ENCODE measurements at regions not wholly inside any gene's neighbourhood (a gene's known extent, or its start where the extent isn't known, plus 50 kb on each side); places are given as distances from the start of the nearest gene placed in this dataset.

DNA sequence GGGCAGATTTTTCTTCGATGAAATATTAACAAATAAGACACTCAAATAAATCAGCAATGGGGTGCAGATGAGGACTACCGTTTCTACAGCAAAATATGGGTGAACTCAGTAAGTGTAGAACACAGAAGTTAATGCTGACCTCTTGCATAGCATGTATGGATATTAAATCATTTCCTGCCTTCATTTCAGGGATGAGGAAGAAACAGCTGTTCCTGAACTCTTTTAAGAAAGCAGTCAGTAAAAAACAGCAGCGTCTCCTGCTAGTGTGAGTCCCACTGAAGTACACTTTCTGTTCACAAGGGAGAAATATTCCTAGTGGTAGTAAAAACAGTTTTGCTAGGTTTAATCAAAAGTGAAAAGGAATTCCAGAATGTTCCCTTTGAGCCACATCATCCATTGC, 379.0 kb downstream of the ZEB2 start:
- TF ChIP-seq, protein P1, sequence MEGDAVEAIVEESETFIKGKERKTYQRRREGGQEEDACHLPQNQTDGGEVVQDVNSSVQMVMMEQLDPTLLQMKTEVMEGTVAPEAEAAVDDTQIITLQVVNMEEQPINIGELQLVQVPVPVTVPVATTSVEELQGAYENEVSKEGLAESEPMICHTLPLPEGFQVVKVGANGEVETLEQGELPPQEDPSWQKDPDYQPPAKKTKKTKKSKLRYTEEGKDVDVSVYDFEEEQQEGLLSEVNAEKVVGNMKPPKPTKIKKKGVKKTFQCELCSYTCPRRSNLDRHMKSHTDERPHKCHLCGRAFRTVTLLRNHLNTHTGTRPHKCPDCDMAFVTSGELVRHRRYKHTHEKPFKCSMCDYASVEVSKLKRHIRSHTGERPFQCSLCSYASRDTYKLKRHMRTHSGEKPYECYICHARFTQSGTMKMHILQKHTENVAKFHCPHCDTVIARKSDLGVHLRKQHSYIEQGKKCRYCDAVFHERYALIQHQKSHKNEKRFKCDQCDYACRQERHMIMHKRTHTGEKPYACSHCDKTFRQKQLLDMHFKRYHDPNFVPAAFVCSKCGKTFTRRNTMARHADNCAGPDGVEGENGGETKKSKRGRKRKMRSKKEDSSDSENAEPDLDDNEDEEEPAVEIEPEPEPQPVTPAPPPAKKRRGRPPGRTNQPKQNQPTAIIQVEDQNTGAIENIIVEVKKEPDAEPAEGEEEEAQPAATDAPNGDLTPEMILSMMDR (IDR thresholded peaks at IDR 0.05) = no peak
- no peak for TF ChIP-seq POLR2AphosphoS5 (IDR thresholded peaks at IDR 0.05)
- TF ChIP-seq POLR2A (IDR thresholded peaks at IDR 0.05) = no peak
